ENCODE measurements at regions not wholly inside any gene's neighbourhood (a gene's known extent, or its start where the extent isn't known, plus 50 kb on each side); places are given as distances from the start of the nearest gene placed in this dataset.
"Not testable (repeated sequence)": the region's sequence is repeated elsewhere in the genome, so short reads cannot be mapped to it uniquely, and the experiment has no call there.

GRCh38 chrX:6988694-6989093 is 158.8 kb upstream of the STS start:
- TF ChIP-seq POLR2A, CTCF (IDR thresholded peaks at IDR 0.05): not testable (repeated sequence)

Measured in body of pancreas (tissue), 4 donors.